Neural progenitor cell (in vitro differentiated cells): ENCODE measurements at regions not wholly inside any gene's neighbourhood (a gene's known extent, or its start where the extent isn't known, plus 50 kb on each side); places are given as distances from the start of the nearest gene placed in this dataset.

ENCODE experiments used
- CTCF ChIP-seq: fragments of 200-600 bp; sonication (generic); IDR thresholded peaks from 2 replicates; pipeline ENCODE4 v1.5.1; 2017; ENCODE audit warnings: antibody characterized with exemption, mild to moderate bottlenecking
- EZH2 ChIP-seq: fragments of 200-600 bp; sonication (generic); IDR thresholded peaks from 2 replicates; pipeline ENCODE4 v1.6.1; 2017; ENCODE audit warnings: antibody characterized with exemption, mild to moderate bottlenecking, moderate library complexity

DNA sequence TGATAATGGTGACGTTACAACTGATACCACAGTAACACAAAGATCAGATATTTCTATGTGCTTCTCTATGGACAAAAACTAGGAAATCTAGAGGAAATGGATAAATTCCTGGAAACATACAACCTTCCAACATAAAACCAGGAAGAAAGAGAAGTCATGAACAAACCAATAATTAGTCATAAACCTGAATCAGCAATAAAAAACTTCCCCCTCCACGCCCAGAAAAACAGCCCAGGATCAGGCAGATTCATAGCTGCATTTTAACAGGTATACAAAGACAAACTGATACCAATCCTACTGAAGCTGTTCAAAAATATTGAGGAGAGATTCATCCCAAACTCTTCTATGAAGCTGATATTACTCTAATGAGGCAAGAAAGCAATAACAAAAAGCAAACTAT lies 1535.2 kb upstream of the LRRTM1 start:
- TF ChIP-seq EZH2 (no peak), CTCF (no peak)
